Right lobe of liver (tissue), 6 donors: ENCODE measurements at regions not wholly inside any gene's neighbourhood (a gene's known extent, or its start where the extent isn't known, plus 50 kb on each side); places are given as distances from the start of the nearest gene placed in this dataset.
A peak's percentile ranks its signal among the peaks of the same experiment; 100 is the strongest.
"Not testable (repeated sequence)": the region's sequence is repeated elsewhere in the genome, so short reads cannot be mapped to it uniquely, and the experiment has no call there.

Experiments used
- ATAC-seq, 4 donors: fragments of 200-7000 bp; cut with Tn5 transposase; one replicate each; pipeline ENCODE4 v1.9.1; 2020; ENCODE audit warnings: mild to moderate bottlenecking in 4 of 4, moderate library complexity in 4 of 4
- DNase-seq, 3 donors: peaks; one replicate each; pipeline ENCODE4 v3.0.0-alpha.2; 2020
- H3K27ac ChIP-seq, 3 donors: fragments of 200-600 bp; one replicate each; pipeline ENCODE4 v1.8.0; 2022
- H3K27me3 ChIP-seq, 2 donors: fragments of 200-600 bp; one replicate each; pipeline ENCODE4 v1.8.0; 2022
- H3K36me3 ChIP-seq, 4 donors: fragments of 200-600 bp; sonication (generic) in 1 of 4; one replicate each; pipeline versions ENCODE4 v1.5.1 to v1.8.0; 2017 to 2022; ENCODE audit warnings: control low read depth in 1 of 4
- H3K4me1 ChIP-seq, 4 donors: fragments of 200-600 bp; sonication (generic) in 1 of 4; one replicate each; pipeline versions ENCODE4 v1.5.1 to v1.8.0; 2017 to 2022; ENCODE audit warnings: control low read depth in 1 of 4
- H3K4me3 ChIP-seq, 3 donors: fragments of 200-600 bp; one replicate each; pipeline ENCODE4 v1.8.0; 2022
- H3K9me3 ChIP-seq, 4 donors: fragments of 200-600 bp; sonication (generic) in 1 of 4; one replicate each; pipeline versions ENCODE4 v1.5.1 to v1.8.0; 2017 to 2022; ENCODE audit warnings: control low read depth in 1 of 4
- CTCF ChIP-seq, 4 donors: fragments of 200-600 bp in 3 of 4; fragments of 450-650 bp in 1 of 4; IDR thresholded peaks; one replicate each; pipeline versions ENCODE4 v1.5.1 to v1.8.0; 2016 to 2022; ENCODE audit warnings: antibody characterized with exemption in 4 of 4, mild to moderate bottlenecking in 2 of 4
- POLR2A ChIP-seq: fragments of 450-650 bp; IDR thresholded peaks from one replicate; pipeline ENCODE4 v1.6.1; 2017; ENCODE audit warnings: antibody characterized with exemption, mild to moderate bottlenecking
- WGBS: methylation state at CpG from one replicate; pipeline ENCODE4 v1.1.6; 2018; ENCODE audit warnings: low coverage, low lambda C conversion rate; ENCODE audit not compliant: insufficient coverage; ENCODE audit errors: missing lambda C conversion rate; 5-methylcytosine and 5-hydroxymethylcytosine counted together
- intact Hi-C, 2 donors: fragments of 100-400 bp; cut with DNase I; formaldehyde crosslinking; loops; one replicate each; pipeline versions ENCODE4 v1.11.2 to v1.14.1; 2022
- donor health status: DM: no; HTN: yes; CAD: no.
- donor health status: DM: no; HTN: no; CAD: no.
- donor health status: DM: no; HTN: no; CAD: no.
- donor health status: DM: no; HTN: yes; CAD: no.
- donor health status: DM: no; HTN: yes; CAD: no.

- intact Hi-C loops: no loop called here
- H3K36me3 ChIP-seq: no peaks in the 10 kb centered on the region
- WGBS: no CpG with 5 or more reads among the region's 1 CpG
Observed at GRCh38 chr1:87983841-87984240, 655.2 kb downstream of the LMO4 start.

GRCh38 chr1:87985071-87985470 lies 656.4 kb downstream of the LMO4 start:
- Histone ChIP-seq H3K27ac (no peak overlapping the region), H3K9me3 (no peaks in the 10 kb centered on the region), H3K36me3 (no peaks in the 10 kb centered on the region), H3K4me1 (no peaks in the 10 kb centered on the region), H3K27me3 (no peaks in the 10 kb centered on the region), H3K4me3 (no peak overlapping the region)
- intact Hi-C loops: no loop called here
- WGBS: 50% methylated on average over 1 of the region's 1 CpG
- DNase-seq (no peak), ATAC-seq (no peak)
- TF ChIP-seq POLR2A (no peak), CTCF (IDR thresholded peaks at IDR 0.05) (no peak)

More at GRCh38 chr1:87983841-87984240, 655.2 kb downstream of the LMO4 start:
- DNase-seq: no peak
- Histone ChIP-seq H3K27me3 (no peaks in the 10 kb centered on the region), H3K4me3 (no peak overlapping the region), H3K27ac (no peak overlapping the region), H3K9me3 (no peaks in the 10 kb centered on the region), H3K4me1 (no peaks in the 10 kb centered on the region)
- no peak for ATAC-seq
- TF ChIP-seq POLR2A (no peak), CTCF (IDR thresholded peaks at IDR 0.05) (no peak)

- Histone ChIP-seq H3K27me3 (no peaks in the 10 kb centered on the region), H3K4me3 (no peak overlapping the region)
- 47% methylated on average over 6 of the region's 6 CpGs for WGBS
Observed at GRCh38 chr1:87986130-87986866, 657.6 kb downstream of the LMO4 start.

GRCh38 chr1:87989346-87989745 lies 660.7 kb downstream of the LMO4 start:
- DNase-seq: no peak
- TF ChIP-seq POLR2A (no peak), CTCF (IDR thresholded peaks at IDR 0.05) (no peak)
- 39% methylated on average over 2 of the region's 2 CpGs for WGBS
- H3K4me1 ChIP-seq: no peaks in the 10 kb centered on the region
- intact Hi-C loops: no loop called here
- no peaks in the 10 kb centered on the region for H3K27me3 ChIP-seq
- no peak overlapping the region for H3K27ac ChIP-seq
- no peak for ATAC-seq
- no peak overlapping the region for H3K4me3 ChIP-seq
- H3K36me3 ChIP-seq: no peaks in the 10 kb centered on the region
- no peaks in the 10 kb centered on the region for H3K9me3 ChIP-seq

More at GRCh38 chr1:87986130-87986866, 657.6 kb downstream of the LMO4 start:
- no peaks in the 10 kb centered on the region for H3K9me3 ChIP-seq
- DNase-seq (no peak), ATAC-seq (peak; percentile 35 to 40 (median 38))
- no peaks in the 10 kb centered on the region for H3K4me1 ChIP-seq
- peak; percentile 5 to 33 (median 29) for TF ChIP-seq CTCF (IDR thresholded peaks at IDR 0.05)
- no peak for TF ChIP-seq POLR2A
- intact Hi-C loops: no loop called here
- no peak overlapping the region for H3K27ac ChIP-seq
- H3K36me3 ChIP-seq: no peaks in the 10 kb centered on the region

- intact Hi-C loops: not testable (repeated sequence)
Observed at GRCh38 chr1:87992536-87992935, 663.9 kb downstream of the LMO4 start.

More at GRCh38 chr1:87992536-87992935, 663.9 kb downstream of the LMO4 start:
- not testable (repeated sequence) for DNase-seq, H3K9me3 ChIP-seq, H3K36me3 ChIP-seq, ATAC-seq, H3K27me3 ChIP-seq, H3K27ac ChIP-seq, H3K4me3 ChIP-seq, H3K4me1 ChIP-seq
- WGBS: 81% methylated on average over 5 of the region's 5 CpGs
